GM20000 (cell line): ENCODE measurements at regions not wholly inside any gene's neighbourhood (a gene's known extent, or its start where the extent isn't known, plus 50 kb on each side); places are given as distances from the start of the nearest gene placed in this dataset.

Experiments
- DNase-seq: peaks from one replicate; pipeline ENCODE4 v3.0.0; 2012; ENCODE audit warnings: low spot score
- CTCF ChIP-seq: IDR thresholded peaks from 2 replicates; pipeline ENCODE4 v1.5.1; 2012; ENCODE audit warnings: mild to moderate bottlenecking, control low read depth; ENCODE audit errors: extremely low read depth, missing control alignments

GRCh38 chr7:34457329-34457728 lies 200.7 kb upstream of the NPSR1 start:
- TF ChIP-seq CTCF, result no peak
- DNase-seq, result no peak

- no peak for DNase-seq
Measured at GRCh38 chr7:34463830-34464229, 194.2 kb upstream of the NPSR1 start.

GRCh38 chr7:34471844-34472243 lies 186.2 kb upstream of the NPSR1 start:
- TF ChIP-seq CTCF, result no peak

More at GRCh38 chr7:34463830-34464229, 194.2 kb upstream of the NPSR1 start:
- TF ChIP-seq CTCF, result no peak

GRCh38 chr7:34486371-34486770 lies 171.6 kb upstream of the NPSR1 start:
- no peak for DNase-seq
- TF ChIP-seq CTCF, result no peak

More at GRCh38 chr7:34471844-34472243, 186.2 kb upstream of the NPSR1 start:
- DNase-seq, result no peak

GRCh38 chr7:34487391-34488115 lies 170.5 kb upstream of the NPSR1 start:
- no peak for DNase-seq

GRCh38 chr7:34488766-34489165 lies 169.3 kb upstream of the NPSR1 start:
- TF ChIP-seq CTCF, result no peak
- no peak for DNase-seq

More at GRCh38 chr7:34487391-34488115, 170.5 kb upstream of the NPSR1 start:
- TF ChIP-seq CTCF, result no peak

GRCh38 chr7:34491899-34492298 lies 166.1 kb upstream of the NPSR1 start:
- no peak for TF ChIP-seq CTCF
- DNase-seq, result no peak
